ENCODE measurements at regions not wholly inside any gene's neighbourhood (a gene's known extent, or its start where the extent isn't known, plus 50 kb on each side); places are given as distances from the start of the nearest gene placed in this dataset.

GRCh38 chr18:51383116-51383515, 185.6 kb upstream of the MEX3C start:
- no peak overlapping the region for H3K27ac Mint-ChIP-seq
- CTCF ChIA-PET, result interaction anchor here (0.7 to 2.1 kb wide), 7 partner anchors 11 to 310 kb away, joined by 3 to 9 read pairs (median 4); no protein-coding TSS in a partner anchor
- H3K27me3 Mint-ChIP-seq (ENCODE audit: low read depth), result peaks cover 3% of the 10 kb centered on the region
- no peak overlapping the region for H3K4me3 Mint-ChIP-seq
- no peaks in the 10 kb centered on the region for H3K4me1 Mint-ChIP-seq (ENCODE audit: low read depth)
- DNase-seq, result no peak
- H3K36me3 Mint-ChIP-seq (ENCODE audit: low read depth), result no peaks in the 10 kb centered on the region
- intact Hi-C loops (cut with micrococcal nuclease), result loop anchor here (10.0 kb wide), 1 partner anchor 558 kb away; the partner anchor contains the start of gene MRO
- H3K9me3 Mint-ChIP-seq, result no peaks in the 10 kb centered on the region

GRCh38 chr18:51383711-51384110, 186.2 kb upstream of the MEX3C start:
- H3K9me3 Mint-ChIP-seq, result no peaks in the 10 kb centered on the region
- DNase-seq, result no peak
- H3K4me3 Mint-ChIP-seq, result no peak overlapping the region
- peaks cover 3% of the 10 kb centered on the region for H3K27me3 Mint-ChIP-seq (ENCODE audit: low read depth)
- intact Hi-C loops (cut with micrococcal nuclease), result loop anchor here (2.0 to 10.0 kb wide), 2 partner anchors 273 to 559 kb away; partner anchors contain the start of gene MRO
- CTCF ChIA-PET, result interaction anchor here (0.7 to 2.1 kb wide), 6 partner anchors 11 to 311 kb away, joined by 3 to 9 read pairs (median 4); no protein-coding TSS in a partner anchor
- H3K36me3 Mint-ChIP-seq (ENCODE audit: low read depth), result no peaks in the 10 kb centered on the region
- H3K27ac Mint-ChIP-seq, result no peak overlapping the region
- H3K4me1 Mint-ChIP-seq (ENCODE audit: low read depth), result no peaks in the 10 kb centered on the region

GRCh38 chr18:51385270-51385669, 187.8 kb upstream of the MEX3C start:
- CTCF ChIA-PET, result interaction anchor here (0.6 to 2.4 kb wide), 8 partner anchors 41 to 565 kb away, joined by 3 to 10 read pairs (median 4); no protein-coding TSS in a partner anchor
- Mint-ChIP-seq H3K4me1 (ENCODE audit: low read depth) (no peaks in the 10 kb centered on the region), H3K4me3 (no peak overlapping the region), H3K36me3 (ENCODE audit: low read depth) (no peaks in the 10 kb centered on the region), H3K27ac (no peak overlapping the region), H3K27me3 (ENCODE audit: low read depth) (peaks cover 3% of the 10 kb centered on the region), H3K9me3 (no peaks in the 10 kb centered on the region)
- no peak for DNase-seq
- intact Hi-C loops (cut with micrococcal nuclease), result loop anchor here (2.0 to 10.0 kb wide), 2 partner anchors 274 to 560 kb away; partner anchors contain the start of gene MRO

GRCh38 chr18:51390702-51391101, 193.2 kb upstream of the MEX3C start:
- CTCF ChIA-PET, result no interaction called here
- H3K4me3 Mint-ChIP-seq, result no peak overlapping the region
- no peaks in the 10 kb centered on the region for H3K4me1 Mint-ChIP-seq (ENCODE audit: low read depth)
- intact Hi-C loops (cut with micrococcal nuclease), result no loop called here
- no peak for DNase-seq
- peaks cover 13% of the 10 kb centered on the region for H3K27me3 Mint-ChIP-seq (ENCODE audit: low read depth)
- H3K27ac Mint-ChIP-seq, result no peak overlapping the region
- no peaks in the 10 kb centered on the region for H3K36me3 Mint-ChIP-seq (ENCODE audit: low read depth)
- H3K9me3 Mint-ChIP-seq, result no peaks in the 10 kb centered on the region

GRCh38 chr18:51391215-51391614, 193.7 kb upstream of the MEX3C start:
- intact Hi-C loops (cut with micrococcal nuclease), result no loop called here
- Mint-ChIP-seq H3K9me3 (no peaks in the 10 kb centered on the region), H3K36me3 (ENCODE audit: low read depth) (no peaks in the 10 kb centered on the region), H3K27me3 (ENCODE audit: low read depth) (peaks cover 13% of the 10 kb centered on the region), H3K4me1 (ENCODE audit: low read depth) (no peaks in the 10 kb centered on the region), H3K4me3 (no peak overlapping the region), H3K27ac (no peak overlapping the region)
- no peak for DNase-seq
- CTCF ChIA-PET, result no interaction called here

GRCh38 chr18:51391731-51392130, 194.2 kb upstream of the MEX3C start:
- no peak overlapping the region for H3K27ac Mint-ChIP-seq
- CTCF ChIA-PET, result no interaction called here
- DNase-seq, result no peak
- H3K36me3 Mint-ChIP-seq (ENCODE audit: low read depth), result no peaks in the 10 kb centered on the region
- H3K9me3 Mint-ChIP-seq, result no peaks in the 10 kb centered on the region
- no peak overlapping the region for H3K4me3 Mint-ChIP-seq
- intact Hi-C loops (cut with micrococcal nuclease), result no loop called here
- no peaks in the 10 kb centered on the region for H3K4me1 Mint-ChIP-seq (ENCODE audit: low read depth)
- peaks cover 13% of the 10 kb centered on the region for H3K27me3 Mint-ChIP-seq (ENCODE audit: low read depth)

- no peak for DNase-seq
- no peaks in the 10 kb centered on the region for H3K36me3 Mint-ChIP-seq (ENCODE audit: low read depth)
- H3K4me1 Mint-ChIP-seq (ENCODE audit: low read depth), result no peaks in the 10 kb centered on the region
- intact Hi-C loops (cut with micrococcal nuclease), result no loop called here
- peaks cover 7% of the 10 kb centered on the region for H3K27me3 Mint-ChIP-seq (ENCODE audit: low read depth)
- no peak overlapping the region for H3K4me3 Mint-ChIP-seq
- CTCF ChIA-PET, result no interaction called here
- no peaks in the 10 kb centered on the region for H3K9me3 Mint-ChIP-seq
- H3K27ac Mint-ChIP-seq, result no peak overlapping the region
These were observed 200.0 kb upstream of the MEX3C start for GRCh38 chr18:51397347-51397962.

- no peak for DNase-seq
- Mint-ChIP-seq H3K36me3 (ENCODE audit: low read depth) (no peaks in the 10 kb centered on the region), H3K9me3 (no peaks in the 10 kb centered on the region), H3K27ac (no peak overlapping the region), H3K4me3 (no peak overlapping the region), H3K4me1 (ENCODE audit: low read depth) (no peaks in the 10 kb centered on the region), H3K27me3 (ENCODE audit: low read depth) (peaks cover 7% of the 10 kb centered on the region)
- intact Hi-C loops (cut with micrococcal nuclease), result no loop called here
- CTCF ChIA-PET, result no interaction called here
These were observed 200.6 kb upstream of the MEX3C start for GRCh38 chr18:51398104-51398503.

GRCh38 chr18:51399491-51400122, 202.1 kb upstream of the MEX3C start:
- no peak overlapping the region for H3K27ac Mint-ChIP-seq
- no peaks in the 10 kb centered on the region for H3K36me3 Mint-ChIP-seq (ENCODE audit: low read depth)
- no peaks in the 10 kb centered on the region for H3K9me3 Mint-ChIP-seq
- DNase-seq, result no peak
- CTCF ChIA-PET, result interaction anchor here (1.1 kb wide), 1 partner anchor 18 kb away, joined by 3 read pairs; no protein-coding TSS in a partner anchor
- peaks cover 5% of the 10 kb centered on the region for H3K27me3 Mint-ChIP-seq (ENCODE audit: low read depth)
- no peak overlapping the region for H3K4me3 Mint-ChIP-seq
- intact Hi-C loops (cut with micrococcal nuclease), result no loop called here
- H3K4me1 Mint-ChIP-seq (ENCODE audit: low read depth), result no peaks in the 10 kb centered on the region

- no peaks in the 10 kb centered on the region for H3K36me3 Mint-ChIP-seq (ENCODE audit: low read depth)
- no peaks in the 10 kb centered on the region for H3K9me3 Mint-ChIP-seq
- no peak for DNase-seq
- intact Hi-C loops (cut with micrococcal nuclease), result no loop called here
- CTCF ChIA-PET, result no interaction called here
- peaks cover 5% of the 10 kb centered on the region for H3K27me3 Mint-ChIP-seq (ENCODE audit: low read depth)
- no peaks in the 10 kb centered on the region for H3K4me1 Mint-ChIP-seq (ENCODE audit: low read depth)
- H3K27ac Mint-ChIP-seq, result no peak overlapping the region
- H3K4me3 Mint-ChIP-seq, result no peak overlapping the region
These were observed 203.2 kb upstream of the MEX3C start for GRCh38 chr18:51400721-51401120.

- Mint-ChIP-seq H3K4me3 (no peak overlapping the region), H3K36me3 (ENCODE audit: low read depth) (no peaks in the 10 kb centered on the region), H3K27ac (no peak overlapping the region), H3K27me3 (ENCODE audit: low read depth) (peaks cover 5% of the 10 kb centered on the region), H3K9me3 (no peaks in the 10 kb centered on the region), H3K4me1 (ENCODE audit: low read depth) (no peaks in the 10 kb centered on the region)
- no peak for DNase-seq
- CTCF ChIA-PET, result interaction anchor here (0.6 kb wide), 1 partner anchor 12 kb away, joined by 3 read pairs; no protein-coding TSS in a partner anchor
- intact Hi-C loops (cut with micrococcal nuclease), result no loop called here
These were observed 204.4 kb upstream of the MEX3C start for GRCh38 chr18:51401912-51402311.

- DNase-seq, result no peak
- Mint-ChIP-seq H3K4me3 (no peak overlapping the region), H3K36me3 (ENCODE audit: low read depth) (no peaks in the 10 kb centered on the region), H3K9me3 (no peaks in the 10 kb centered on the region), H3K4me1 (ENCODE audit: low read depth) (no peaks in the 10 kb centered on the region), H3K27ac (no peak overlapping the region), H3K27me3 (ENCODE audit: low read depth) (no peaks in the 10 kb centered on the region)
- intact Hi-C loops (cut with micrococcal nuclease), result no loop called here
- CTCF ChIA-PET, result interaction anchor here (0.6 kb wide), 1 partner anchor 127 kb away, joined by 3 read pairs; no protein-coding TSS in a partner anchor
These were observed 207.1 kb upstream of the MEX3C start for GRCh38 chr18:51404620-51405019.
